Lower leg skin (tissue), 4 donors: ENCODE measurements at regions not wholly inside any gene's neighbourhood (a gene's known extent, or its start where the extent isn't known, plus 50 kb on each side); places are given as distances from the start of the nearest gene placed in this dataset.

ENCODE experiments used
- DNase-seq, 2 donors: peaks; one replicate each; pipeline ENCODE4 v3.0.0-alpha.2; 2019; ENCODE audit warnings: low spot score in 2 of 2
- H3K4me3 ChIP-seq: fragments of 200-600 bp; sonication (generic); 2 replicates; pipeline ENCODE4 v1.5.1; 2017; ENCODE audit warnings: mild to moderate bottlenecking, low read depth; ENCODE audit not compliant: poor library complexity, severe bottlenecking
- POLR2A ChIP-seq, 2 donors: fragments of 450-650 bp; IDR thresholded peaks; one replicate each; pipeline ENCODE4 v1.6.1; 2016 to 2017; ENCODE audit warnings: antibody characterized with exemption in 2 of 2, mild to moderate bottlenecking in 1 of 2, moderate library complexity in 1 of 2
- WGBS, 2 donors: methylation state at CpG; one replicate each; pipeline ENCODE4 v1.1.5; 2018; 5-methylcytosine and 5-hydroxymethylcytosine counted together
- intact Hi-C: fragments of 100-400 bp; cut with DNase I; formaldehyde crosslinking; loops from one replicate; pipeline ENCODE4 v1.15.0; 2023; ENCODE audit warnings: low total_unique reads
- TF ChIP-seq, protein P1 (sequence below), 3 donors: fragments of 450-650 bp; IDR thresholded peaks; one replicate each; pipeline ENCODE4 v1.5.1; 2016; ENCODE audit warnings: antibody characterized with exemption in 3 of 3, mild to moderate bottlenecking in 3 of 3, moderate library complexity in 2 of 3

DNA sequence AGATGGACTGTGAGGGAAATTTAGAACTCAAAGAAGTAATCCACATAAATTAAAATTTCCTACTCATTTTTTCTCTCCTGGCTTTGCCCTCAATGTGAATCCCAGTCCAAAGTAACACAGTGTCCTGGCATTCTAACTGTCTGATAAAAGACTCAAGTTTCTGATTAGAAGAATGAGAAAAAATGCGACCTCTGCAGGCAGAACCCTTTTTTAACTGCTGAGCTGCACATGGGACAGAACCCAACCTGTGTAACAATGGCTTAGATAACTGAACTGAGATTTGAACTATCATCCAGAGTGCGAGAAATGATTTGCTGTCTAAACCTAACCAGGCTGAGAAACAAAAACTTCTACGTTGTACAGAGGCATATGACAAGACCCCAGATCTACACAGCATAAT, 385.6 kb upstream of the LRRC4C start:
- DNase-seq = no peak
- intact Hi-C loops = no loop called here
- 76 to 81% methylated on average over 3 of the region's 3 CpGs for WGBS, 2 donors
- H3K4me3 ChIP-seq = no peak overlapping the region
- TF ChIP-seq, protein P1, sequence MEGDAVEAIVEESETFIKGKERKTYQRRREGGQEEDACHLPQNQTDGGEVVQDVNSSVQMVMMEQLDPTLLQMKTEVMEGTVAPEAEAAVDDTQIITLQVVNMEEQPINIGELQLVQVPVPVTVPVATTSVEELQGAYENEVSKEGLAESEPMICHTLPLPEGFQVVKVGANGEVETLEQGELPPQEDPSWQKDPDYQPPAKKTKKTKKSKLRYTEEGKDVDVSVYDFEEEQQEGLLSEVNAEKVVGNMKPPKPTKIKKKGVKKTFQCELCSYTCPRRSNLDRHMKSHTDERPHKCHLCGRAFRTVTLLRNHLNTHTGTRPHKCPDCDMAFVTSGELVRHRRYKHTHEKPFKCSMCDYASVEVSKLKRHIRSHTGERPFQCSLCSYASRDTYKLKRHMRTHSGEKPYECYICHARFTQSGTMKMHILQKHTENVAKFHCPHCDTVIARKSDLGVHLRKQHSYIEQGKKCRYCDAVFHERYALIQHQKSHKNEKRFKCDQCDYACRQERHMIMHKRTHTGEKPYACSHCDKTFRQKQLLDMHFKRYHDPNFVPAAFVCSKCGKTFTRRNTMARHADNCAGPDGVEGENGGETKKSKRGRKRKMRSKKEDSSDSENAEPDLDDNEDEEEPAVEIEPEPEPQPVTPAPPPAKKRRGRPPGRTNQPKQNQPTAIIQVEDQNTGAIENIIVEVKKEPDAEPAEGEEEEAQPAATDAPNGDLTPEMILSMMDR (IDR thresholded peaks at IDR 0.05) = no peak
- TF ChIP-seq POLR2A (IDR thresholded peaks at IDR 0.05) = no peak

- H3K4me3 ChIP-seq = no peak overlapping the region
- intact Hi-C loops = no loop called here
- TF ChIP-seq, protein P1 (IDR thresholded peaks at IDR 0.05) = no peak
- no peak for TF ChIP-seq POLR2A (IDR thresholded peaks at IDR 0.05)
- no peak for DNase-seq
- 77 to 91% methylated on average over 3 of the region's 3 CpGs for WGBS, 2 donors
Observed at GRCh38 chr11:41848349-41848748, 388.9 kb upstream of the LRRC4C start.

- TF ChIP-seq, protein P1 (IDR thresholded peaks at IDR 0.05) = no peak
- no peak for TF ChIP-seq POLR2A (IDR thresholded peaks at IDR 0.05)
- DNase-seq = no peak
- intact Hi-C loops = no loop called here
- WGBS, 2 donors = 96 to 100% methylated on average over 1 of the region's 1 CpG
- no peak overlapping the region for H3K4me3 ChIP-seq
Observed at GRCh38 chr11:41849250-41849649, 389.8 kb upstream of the LRRC4C start.

- intact Hi-C loops = no loop called here
- TF ChIP-seq, protein P1 (IDR thresholded peaks at IDR 0.05) = no peak
- TF ChIP-seq POLR2A (IDR thresholded peaks at IDR 0.05) = no peak
- no peak for DNase-seq
Observed at GRCh38 chr11:41851743-41852142, 392.3 kb upstream of the LRRC4C start.

DNA sequence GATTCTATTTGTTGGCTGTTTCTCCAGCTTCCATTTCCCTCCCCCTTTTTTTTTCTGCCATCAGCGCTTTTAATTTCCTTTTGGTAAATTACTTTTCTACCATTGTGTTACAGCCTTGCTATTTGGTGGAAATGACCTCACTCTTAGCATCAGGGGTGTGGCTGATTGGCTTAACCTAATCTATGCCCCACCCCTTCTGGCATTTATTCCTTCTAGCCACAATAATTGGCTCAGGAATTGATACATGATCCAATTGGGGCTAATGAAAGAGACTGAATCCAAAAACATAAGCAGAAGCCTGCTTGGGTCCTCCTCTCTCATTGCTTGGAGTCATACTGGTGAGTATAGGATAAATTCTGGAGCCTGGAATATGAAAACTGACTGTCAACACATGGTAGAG, 402.4 kb upstream of the LRRC4C start:
- WGBS, 2 donors = 85 to 98% methylated on average over 1 of the region's 1 CpG
- DNase-seq = no peak
- intact Hi-C loops = no loop called here
- no peak for TF ChIP-seq POLR2A (IDR thresholded peaks at IDR 0.05)
- TF ChIP-seq, protein P1 (IDR thresholded peaks at IDR 0.05) = no peak
- no peak overlapping the region for H3K4me3 ChIP-seq

More at GRCh38 chr11:41851743-41852142, 392.3 kb upstream of the LRRC4C start:
- no peak overlapping the region for H3K4me3 ChIP-seq

DNA sequence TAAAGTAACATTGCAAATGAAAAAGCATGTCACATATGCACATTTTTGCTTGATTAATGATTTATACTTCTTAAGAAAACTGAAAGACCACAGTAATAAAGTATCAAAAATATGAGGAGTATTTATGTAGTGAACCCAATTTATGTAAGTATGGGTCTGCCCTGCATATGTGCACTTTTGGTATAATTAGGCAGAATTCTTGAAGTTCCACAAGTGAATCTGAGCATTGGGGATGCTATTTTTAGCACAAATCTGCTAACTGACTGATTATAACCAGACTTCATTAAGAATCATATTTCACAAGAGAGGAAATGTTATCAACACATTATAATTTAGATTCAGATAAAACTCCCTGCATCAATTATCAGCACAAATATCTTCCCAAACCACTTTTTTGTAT, 407.1 kb upstream of the LRRC4C start:
- intact Hi-C loops = no loop called here
- DNase-seq = no peak
- H3K4me3 ChIP-seq = no peak overlapping the region
- no peak for TF ChIP-seq POLR2A (IDR thresholded peaks at IDR 0.05)
- TF ChIP-seq, protein P1 (IDR thresholded peaks at IDR 0.05) = no peak
